H54 (cell line): ENCODE measurements at regions not wholly inside any gene's neighbourhood (a gene's known extent, or its start where the extent isn't known, plus 50 kb on each side); places are given as distances from the start of the nearest gene placed in this dataset.
"Not testable (repeated sequence)": the region's sequence is repeated elsewhere in the genome, so short reads cannot be mapped to it uniquely, and the experiment has no call there.

Source experiments
- DNase-seq: peaks from one replicate; pipeline ENCODE4 v3.0.0; 2011; ENCODE audit warnings: low spot score, mixed read lengths; ENCODE audit not compliant: insufficient read length
- FAIRE-seq: peaks from 3 replicates; lab custom pipeline; 2011; peaks lifted over from hg19 to GRCh38; lab: Jason Lieb, UNC
- POLR2A ChIP-seq: IDR thresholded peaks from 2 replicates; pipeline ENCODE4 v1.6.1; 2011; ENCODE audit warnings: low read depth, mild to moderate bottlenecking, low read length

DNA sequence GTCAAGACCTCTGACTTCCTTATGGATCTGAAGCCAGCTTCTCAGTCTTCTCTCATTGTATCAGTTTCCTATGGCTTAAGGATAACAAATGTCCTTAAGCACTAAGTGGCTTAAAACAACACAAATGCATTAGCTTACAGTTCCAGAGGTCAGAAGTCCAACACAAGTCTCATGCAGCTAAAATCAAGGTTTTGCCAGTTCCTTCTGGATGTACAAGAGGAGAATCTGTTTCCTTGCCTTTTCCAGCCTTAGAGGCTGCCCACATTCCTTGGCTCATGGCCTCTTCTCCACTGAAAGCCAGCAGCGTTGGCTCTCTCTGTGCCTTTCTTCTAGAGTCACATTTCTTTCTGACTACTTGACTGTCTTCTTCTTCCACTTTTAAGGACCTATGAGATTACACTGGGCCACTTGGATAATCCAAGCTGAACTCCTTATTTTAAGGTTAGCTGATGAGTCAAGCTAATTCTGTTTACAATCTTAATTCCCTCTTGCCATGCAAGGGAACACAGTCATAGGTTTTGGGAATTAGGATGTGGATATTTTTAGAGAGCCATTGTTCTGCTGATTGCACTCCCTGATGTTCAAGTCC lies 179.0 kb downstream of the BCAS1 start:
- no peak for DNase-seq
- no peak for FAIRE-seq
- TF ChIP-seq POLR2A, result no peak

DNA sequence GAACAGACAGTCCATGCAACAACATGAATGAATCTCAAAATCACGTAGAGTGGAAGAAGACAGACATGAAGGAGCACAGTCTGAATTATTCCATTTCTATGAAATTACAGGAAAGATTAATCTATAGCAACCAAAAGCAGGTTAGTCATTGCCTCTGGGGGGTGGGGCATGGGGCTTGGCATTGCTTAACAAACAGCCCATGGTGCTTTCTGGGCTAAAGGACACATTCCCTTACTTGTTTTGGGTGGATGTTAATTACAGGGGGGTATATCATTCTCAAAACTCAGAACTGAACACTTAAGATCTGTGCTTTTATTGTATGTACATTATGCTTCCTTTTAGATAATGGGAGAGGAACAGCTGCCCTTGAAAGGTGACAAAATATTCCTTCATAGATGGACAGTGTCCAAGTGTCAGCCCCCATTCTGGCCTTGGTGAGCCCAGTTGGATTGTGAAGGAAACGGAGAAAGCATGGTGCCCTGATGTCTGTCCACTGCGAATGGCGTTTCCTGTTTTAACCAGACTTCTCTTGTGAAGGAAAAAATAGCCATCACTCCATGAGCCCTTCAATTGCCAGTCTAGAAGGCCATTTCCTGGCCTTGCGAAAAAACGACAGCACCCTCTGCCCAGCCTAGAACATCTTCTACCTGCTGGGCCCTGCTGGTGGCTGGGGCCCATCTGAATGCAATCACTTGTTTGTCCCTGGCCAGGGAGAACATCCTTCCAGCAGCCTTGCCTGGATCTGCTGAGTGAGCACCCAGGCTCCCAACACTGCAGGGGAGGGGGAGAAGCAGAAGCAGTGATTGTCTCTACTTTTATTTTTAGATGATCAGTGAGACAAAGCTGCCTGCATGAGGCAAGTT lies 179.7 kb downstream of the BCAS1 start:
- FAIRE-seq (no peak), DNase-seq (no peak)
- TF ChIP-seq POLR2A, result no peak

DNA sequence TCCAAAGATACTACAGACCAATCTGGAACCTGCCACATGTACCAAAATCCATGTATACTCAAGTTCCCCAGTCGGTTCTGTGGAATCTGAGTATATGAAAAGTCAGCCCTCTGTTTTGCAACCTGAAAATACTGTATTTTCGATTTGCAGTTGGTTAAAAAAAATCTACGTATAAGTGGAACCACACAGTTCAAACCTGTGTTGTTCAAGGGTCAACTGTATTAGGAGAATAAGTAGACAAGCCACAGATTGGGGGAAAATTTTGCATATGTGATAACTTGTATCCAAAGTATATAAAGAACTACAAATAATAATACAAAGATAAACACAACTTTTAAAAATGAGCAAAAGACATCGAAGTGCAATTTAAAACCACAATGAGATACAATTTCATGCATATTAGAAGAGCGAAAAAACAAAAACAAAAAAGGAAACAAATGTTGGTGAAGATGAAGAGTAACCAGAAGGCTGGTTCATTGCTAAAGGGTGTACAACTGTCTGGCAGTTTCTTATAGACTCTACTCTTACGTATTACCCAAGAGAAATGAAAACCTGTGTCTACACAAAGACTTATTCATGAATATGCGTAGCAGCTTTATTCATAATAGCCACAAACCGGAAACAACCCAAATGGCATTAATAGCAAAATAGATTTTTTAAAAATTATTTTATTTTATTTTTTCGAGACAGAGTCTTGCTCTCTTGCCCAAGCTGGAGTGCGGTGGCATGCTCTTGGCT lies 180.8 kb downstream of the BCAS1 start:
- no peak for FAIRE-seq

DNA sequence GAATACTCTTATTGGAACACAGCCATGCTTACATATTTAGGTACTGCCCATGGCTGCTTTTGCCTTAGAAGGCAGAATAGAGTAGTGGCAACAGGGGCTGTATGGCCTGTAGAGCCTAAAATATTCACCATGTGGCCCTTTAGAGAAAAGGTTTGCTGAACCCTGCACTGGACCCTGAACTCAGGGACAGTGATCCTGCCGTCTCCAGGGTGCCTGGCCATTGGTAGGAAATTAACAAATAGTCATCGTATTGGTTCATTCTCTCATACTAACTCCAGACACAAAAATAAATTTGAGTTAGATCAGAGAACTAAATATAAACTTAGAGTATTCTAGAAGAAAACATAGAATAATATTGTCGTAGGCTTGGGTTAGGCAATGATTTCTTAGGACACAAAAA lies 181.4 kb downstream of the BCAS1 start:
- DNase-seq, result no peak
- TF ChIP-seq POLR2A, result no peak
- no peak for FAIRE-seq

More for the DNA sequence above, 180.8 kb downstream of the BCAS1 start:
- no peak for DNase-seq
- TF ChIP-seq POLR2A, result no peak

DNA sequence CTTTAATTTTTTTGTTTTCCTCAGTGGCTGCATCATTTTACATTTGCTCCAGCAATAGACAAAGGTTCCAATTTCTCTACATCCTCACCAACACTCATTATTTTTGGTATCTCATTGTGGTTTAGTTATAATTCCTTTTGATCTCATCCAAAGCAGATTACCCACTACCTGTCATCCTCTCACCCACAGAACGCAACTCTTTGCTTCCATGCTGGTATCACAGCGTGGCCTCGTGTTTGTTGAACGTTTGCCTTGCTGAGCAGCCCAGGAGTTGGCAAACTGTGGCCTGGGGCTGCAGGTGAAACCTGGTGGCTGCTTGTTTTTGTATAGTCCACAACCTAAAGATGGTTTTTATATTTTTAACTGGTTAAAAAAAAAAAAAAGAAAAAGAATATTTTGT lies 181.9 kb downstream of the BCAS1 start:
- TF ChIP-seq POLR2A, result no peak
- DNase-seq (no peak), FAIRE-seq (no peak)

DNA sequence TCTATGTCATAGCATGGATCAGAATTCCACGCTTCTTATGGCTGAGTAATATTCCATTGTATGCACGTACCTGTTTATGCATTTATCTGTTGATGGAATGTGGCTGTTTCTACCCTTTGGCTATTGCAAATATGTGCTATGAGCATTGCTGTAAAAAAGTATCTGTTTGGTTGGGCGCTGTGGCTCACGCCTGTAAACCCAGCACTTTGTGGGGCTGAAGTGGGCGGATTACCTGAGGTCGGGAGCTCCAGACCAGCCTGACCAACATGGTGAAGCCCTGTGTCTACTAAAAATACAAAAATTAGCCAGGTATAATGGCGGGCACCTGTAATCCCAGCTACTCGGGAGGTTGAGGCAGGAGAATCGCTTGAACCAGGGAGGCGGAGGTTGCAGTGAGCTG lies 182.4 kb downstream of the BCAS1 start:
- no peak for TF ChIP-seq POLR2A
- FAIRE-seq, result no peak
- DNase-seq, result no peak

DNA sequence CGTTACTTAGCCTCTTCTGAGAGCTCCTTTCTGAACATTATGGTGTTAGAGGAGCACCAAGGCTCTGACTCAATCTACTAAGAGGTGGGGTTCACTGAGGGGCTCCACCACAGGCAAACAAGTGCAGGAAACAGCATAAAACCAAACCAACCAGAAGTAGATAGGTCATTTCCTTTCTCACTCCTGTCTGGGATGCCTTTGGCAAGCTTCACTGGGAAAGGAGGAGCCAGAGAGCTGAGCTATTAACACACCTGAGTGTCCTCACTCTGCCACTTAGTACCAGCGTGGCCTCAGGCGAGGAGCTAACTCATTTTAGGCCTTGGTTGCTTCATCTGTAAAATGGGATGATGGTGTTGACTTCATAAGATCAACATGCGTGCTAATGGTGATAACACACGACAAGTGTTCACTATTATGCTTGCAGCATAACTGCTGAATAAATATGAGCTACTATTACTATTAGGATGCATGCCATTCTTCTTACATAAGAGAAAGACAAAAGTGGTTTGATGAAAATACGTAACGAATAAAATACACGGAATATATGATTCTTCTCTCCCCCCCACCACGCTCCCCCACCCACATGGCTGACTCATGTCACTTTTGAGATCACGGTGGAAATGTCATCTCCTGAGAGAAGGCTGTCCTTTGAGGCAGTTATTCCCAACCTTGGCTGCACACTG lies 185.4 kb downstream of the BCAS1 start:
- no peak for TF ChIP-seq POLR2A
- FAIRE-seq (no peak), DNase-seq (no peak)

DNA sequence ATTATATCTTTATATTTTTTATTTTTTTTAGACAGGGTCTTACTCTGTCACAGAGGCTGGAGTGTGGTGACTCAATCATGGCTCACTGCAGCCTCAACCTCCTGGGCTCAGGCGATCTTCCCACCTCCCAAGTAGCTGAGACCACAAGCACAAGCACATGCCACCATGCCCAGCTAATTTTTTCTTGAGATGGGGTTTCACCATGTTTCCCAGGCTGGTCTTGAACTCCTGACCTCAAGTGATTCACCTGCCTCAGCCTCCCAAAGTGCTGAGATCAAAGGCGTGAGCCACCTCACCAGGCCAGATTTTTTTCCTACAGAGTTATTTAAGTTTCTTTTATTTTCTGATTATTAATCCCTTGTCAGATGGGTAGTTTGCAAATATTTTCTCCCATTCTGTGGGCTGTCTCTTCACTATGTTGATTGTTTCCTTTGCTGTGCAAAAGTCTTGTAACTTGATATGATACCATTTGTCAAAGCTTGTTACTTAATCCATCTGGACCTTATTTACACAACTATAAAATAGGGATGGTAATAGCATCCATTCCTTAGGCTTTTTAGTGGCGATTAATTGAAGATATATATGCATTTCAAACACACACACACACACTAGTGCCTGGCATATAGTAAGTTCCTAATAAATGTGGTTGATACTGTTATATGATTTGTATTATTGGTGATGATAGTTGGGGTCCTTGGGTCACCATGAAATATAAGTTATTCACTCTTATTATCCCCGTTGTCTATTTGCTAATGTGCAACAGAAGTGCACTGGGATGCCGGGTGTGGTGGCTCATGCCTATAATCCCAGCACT lies 187.1 kb downstream of the BCAS1 start:
- FAIRE-seq (no peak), DNase-seq (no peak)
- TF ChIP-seq POLR2A, result no peak

DNA sequence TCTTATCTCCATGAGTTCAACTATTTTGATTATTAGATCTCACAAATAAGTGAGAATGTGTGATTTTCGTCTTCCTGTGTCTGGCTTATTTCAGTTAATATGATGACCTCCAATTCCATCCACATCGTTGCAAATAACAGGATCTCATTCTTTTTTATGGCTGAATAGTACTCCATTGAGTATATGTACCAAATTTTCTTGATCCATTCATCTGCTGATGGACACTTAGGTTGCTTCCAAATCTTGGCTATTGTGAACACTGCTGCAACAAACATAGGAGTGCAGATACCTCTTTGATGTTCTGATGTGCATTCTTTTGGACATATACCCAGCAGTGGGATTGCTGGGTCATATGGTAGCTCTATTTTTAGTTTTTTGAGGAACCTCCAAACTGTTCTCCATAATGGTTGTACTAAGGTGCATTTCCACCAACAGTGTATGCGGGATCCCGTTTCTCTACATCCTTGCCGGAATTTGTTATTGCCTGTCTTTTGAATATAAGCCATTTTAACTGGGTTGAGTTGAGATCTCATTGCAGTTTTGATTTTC lies 187.9 kb downstream of the BCAS1 start:
- FAIRE-seq, DNase-seq: not testable (repeated sequence)

DNA sequence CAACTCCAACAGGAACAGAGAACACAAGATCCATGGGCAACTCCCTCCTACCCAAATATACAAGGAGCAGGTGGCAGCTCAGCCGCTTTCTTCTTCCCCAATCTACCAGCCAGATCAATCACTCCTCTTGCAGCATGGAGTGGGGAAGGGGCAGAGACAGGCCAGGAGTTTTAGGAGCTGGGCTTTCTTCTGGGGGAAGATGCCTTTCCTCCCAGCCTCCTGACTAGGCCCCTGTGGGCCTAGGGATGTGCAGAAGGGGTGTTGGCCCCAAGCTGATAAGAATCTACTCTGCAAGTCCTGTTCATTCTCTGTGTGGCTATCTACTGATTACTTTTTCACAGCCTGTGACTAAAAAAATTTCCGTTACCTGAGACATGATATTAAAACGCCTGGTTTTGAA lies 189.0 kb downstream of the BCAS1 start:
- no peak for DNase-seq
- FAIRE-seq, result no peak
- no peak for TF ChIP-seq POLR2A

DNA sequence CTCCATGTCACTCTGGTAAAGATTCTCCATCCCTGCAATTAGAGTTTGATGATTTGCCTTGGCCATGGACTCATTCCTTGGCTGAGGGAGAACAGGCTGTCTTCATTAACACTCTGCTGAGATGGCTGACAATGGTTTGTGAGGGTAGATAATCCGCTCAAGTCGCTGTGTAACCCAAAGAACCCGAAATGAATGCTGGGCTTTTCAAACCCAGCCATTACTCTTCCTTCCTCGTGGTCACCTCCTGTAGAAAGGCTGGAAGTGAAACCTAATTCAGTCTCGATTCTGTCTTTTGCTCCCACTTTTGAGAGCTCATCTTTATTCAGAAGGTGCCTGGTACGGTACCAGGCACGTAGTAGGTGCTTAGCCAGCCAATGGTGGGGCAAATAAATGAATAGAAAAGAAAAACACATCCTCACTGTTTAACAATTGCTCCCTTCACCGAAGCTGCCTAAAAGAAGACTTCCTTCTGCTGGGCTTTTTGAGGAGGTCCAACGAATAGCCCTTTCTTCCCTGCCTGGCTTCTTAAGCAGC lies 190.2 kb downstream of the BCAS1 start:
- FAIRE-seq (no peak), DNase-seq (no peak)
- TF ChIP-seq POLR2A, result no peak

DNA sequence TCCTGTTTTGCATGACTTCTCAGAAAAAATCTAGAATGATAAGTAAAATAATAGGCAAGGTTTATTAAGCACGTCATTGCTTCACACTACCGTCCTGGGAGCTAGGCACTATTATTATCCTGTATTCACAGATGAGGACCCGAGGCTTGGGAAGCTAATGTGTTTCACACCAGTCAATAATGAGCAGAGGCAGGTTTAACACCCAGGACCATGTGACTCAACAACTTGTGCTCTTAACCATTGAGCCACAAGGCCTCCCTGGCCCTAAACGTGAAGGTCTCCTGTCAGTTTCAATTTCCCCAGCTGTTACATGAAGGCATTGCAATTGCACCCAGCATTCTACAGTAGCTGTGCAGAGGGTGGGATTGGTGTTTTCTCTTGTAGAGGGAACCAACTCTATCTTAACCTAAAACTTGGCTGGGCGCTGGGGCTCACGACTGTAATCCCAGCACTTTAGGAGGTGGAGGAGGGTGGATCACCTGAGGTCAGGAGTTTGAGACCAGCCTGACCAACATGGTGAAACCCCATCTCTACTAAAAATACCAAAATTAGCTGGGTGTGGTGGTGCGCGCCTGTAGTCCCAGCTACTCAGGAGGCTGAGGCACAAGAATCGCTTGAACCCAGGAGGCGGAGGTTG lies 191.2 kb downstream of the BCAS1 start:
- no peak for TF ChIP-seq POLR2A
- no peak for FAIRE-seq
- no peak for DNase-seq
